ENCODE measurements at regions not wholly inside any gene's neighbourhood (a gene's known extent, or its start where the extent isn't known, plus 50 kb on each side); places are given as distances from the start of the nearest gene placed in this dataset.

DNA sequence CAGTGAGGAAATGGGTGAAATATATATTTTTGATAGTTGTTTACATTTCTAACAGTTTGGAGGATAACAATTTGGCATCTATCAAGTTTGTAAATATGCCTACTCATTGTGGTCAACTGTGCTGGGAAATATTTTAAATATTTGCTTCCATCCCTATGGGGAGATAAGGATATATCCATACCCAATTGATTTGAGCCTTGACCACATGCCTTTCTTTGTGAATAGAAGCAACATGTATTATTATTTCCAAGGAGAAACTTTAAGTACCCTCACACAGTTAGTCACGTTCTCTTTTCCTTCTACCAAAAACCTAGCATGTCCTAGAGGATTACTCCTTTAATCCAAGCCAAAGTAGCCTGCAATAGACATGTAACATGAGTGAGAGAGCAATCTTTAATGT, 245.4 kb upstream of the CBLB start:
- TF ChIP-seq, protein P1, sequence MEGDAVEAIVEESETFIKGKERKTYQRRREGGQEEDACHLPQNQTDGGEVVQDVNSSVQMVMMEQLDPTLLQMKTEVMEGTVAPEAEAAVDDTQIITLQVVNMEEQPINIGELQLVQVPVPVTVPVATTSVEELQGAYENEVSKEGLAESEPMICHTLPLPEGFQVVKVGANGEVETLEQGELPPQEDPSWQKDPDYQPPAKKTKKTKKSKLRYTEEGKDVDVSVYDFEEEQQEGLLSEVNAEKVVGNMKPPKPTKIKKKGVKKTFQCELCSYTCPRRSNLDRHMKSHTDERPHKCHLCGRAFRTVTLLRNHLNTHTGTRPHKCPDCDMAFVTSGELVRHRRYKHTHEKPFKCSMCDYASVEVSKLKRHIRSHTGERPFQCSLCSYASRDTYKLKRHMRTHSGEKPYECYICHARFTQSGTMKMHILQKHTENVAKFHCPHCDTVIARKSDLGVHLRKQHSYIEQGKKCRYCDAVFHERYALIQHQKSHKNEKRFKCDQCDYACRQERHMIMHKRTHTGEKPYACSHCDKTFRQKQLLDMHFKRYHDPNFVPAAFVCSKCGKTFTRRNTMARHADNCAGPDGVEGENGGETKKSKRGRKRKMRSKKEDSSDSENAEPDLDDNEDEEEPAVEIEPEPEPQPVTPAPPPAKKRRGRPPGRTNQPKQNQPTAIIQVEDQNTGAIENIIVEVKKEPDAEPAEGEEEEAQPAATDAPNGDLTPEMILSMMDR (IDR thresholded peaks at IDR 0.05): no peak
- no peak for TF ChIP-seq POLR2A (IDR thresholded peaks at IDR 0.05)
- no peak for TF ChIP-seq EP300 (IDR thresholded peaks at IDR 0.05)
